Islet of Langerhans (tissue), 1 donor: ENCODE measurements at regions not wholly inside any gene's neighbourhood (a gene's known extent, or its start where the extent isn't known, plus 50 kb on each side); places are given as distances from the start of the nearest gene placed in this dataset.

Experiments used
- FAIRE-seq: peaks from one replicate; lab custom pipeline; 2011; peaks lifted over from hg19 to GRCh38; lab: Jason Lieb, UNC

- FAIRE-seq: no peak
Measured at GRCh38 chr6:105791583-105792318, 294.4 kb upstream of the PRDM1 start.

- FAIRE-seq: no peak
Measured at GRCh38 chr6:105791179-105791578, 295.0 kb upstream of the PRDM1 start.

- FAIRE-seq: no peak
Measured at GRCh38 chr6:105790635-105791034, 295.5 kb upstream of the PRDM1 start.

GRCh38 chr6:105789935-105790334, 296.2 kb upstream of the PRDM1 start:
- no peak for FAIRE-seq

- FAIRE-seq: no peak
Measured at GRCh38 chr6:105787747-105788146, 298.4 kb upstream of the PRDM1 start.

GRCh38 chr6:105786890-105787655, 299.1 kb upstream of the PRDM1 start:
- FAIRE-seq: no peak

GRCh38 chr6:105786449-105786848, 299.7 kb upstream of the PRDM1 start:
- no peak for FAIRE-seq

- FAIRE-seq: no peak
Measured at GRCh38 chr6:105785066-105785811, 300.9 kb upstream of the PRDM1 start.

- no peak for FAIRE-seq
Measured at GRCh38 chr6:105784179-105784578, 302.0 kb upstream of the PRDM1 start.

GRCh38 chr6:105783333-105783935, 302.7 kb upstream of the PRDM1 start:
- no peak for FAIRE-seq

- FAIRE-seq: no peak
Measured at GRCh38 chr6:105781915-105782314, 304.2 kb upstream of the PRDM1 start.

GRCh38 chr6:105781248-105781647, 304.9 kb upstream of the PRDM1 start:
- FAIRE-seq: no peak

- FAIRE-seq: no peak
Measured at GRCh38 chr6:105780146-105780860, 305.8 kb upstream of the PRDM1 start.

- FAIRE-seq: no peak
Measured at GRCh38 chr6:105779110-105779509, 307.0 kb upstream of the PRDM1 start.

GRCh38 chr6:105775095-105775494, 311.0 kb upstream of the PRDM1 start:
- no peak for FAIRE-seq

- no peak for FAIRE-seq
Measured at GRCh38 chr6:105774247-105774646, 311.9 kb upstream of the PRDM1 start.

GRCh38 chr6:105771313-105771970, 314.7 kb upstream of the PRDM1 start:
- FAIRE-seq: no peak

- FAIRE-seq: no peak
Measured at GRCh38 chr6:105769987-105770386, 316.1 kb upstream of the PRDM1 start.

- no peak for FAIRE-seq
Measured at GRCh38 chr6:105769197-105769596, 316.9 kb upstream of the PRDM1 start.

- no peak for FAIRE-seq
Measured at GRCh38 chr6:105767541-105767940, 318.6 kb upstream of the PRDM1 start.

GRCh38 chr6:105765239-105765638, 320.9 kb upstream of the PRDM1 start:
- no peak for FAIRE-seq
